ENCODE measurements at regions not wholly inside any gene's neighbourhood (a gene's known extent, or its start where the extent isn't known, plus 50 kb on each side); places are given as distances from the start of the nearest gene placed in this dataset.
"Not testable (repeated sequence)": the region's sequence is repeated elsewhere in the genome, so short reads cannot be mapped to it uniquely, and the experiment has no call there.

- 83% methylated on average over 44 of the region's 45 CpGs for WGBS (ENCODE audit: missing lambda C conversion rate)
- no peak overlapping the region for H3K4me3 ChIP-seq
- ChIA-PET CTCF (no interaction called here), POLR2A (no interaction called here)
- FAIRE-seq (no peak), ATAC-seq (no peak), DNase-seq (ENCODE audit: low read depth in 1 of 2, low spot score in 1 of 2) (no peak)
- H3K4me1 ChIP-seq, result no peaks in the 10 kb centered on the region
- H3K27ac ChIP-seq, result no peak overlapping the region
- H3K9me3 ChIP-seq, result no peaks in the 10 kb centered on the region
- TF ChIP-seq ESRRA (IDR thresholded peaks at IDR 0.05; ENCODE audit: borderline replicate concordance, low read length), result no peak
- TF ChIP-seq KDM1A (IDR thresholded peaks at IDR 0.05; ENCODE audit: low read depth), result no peak
- no peak for TF ChIP-seq PHF8 (IDR thresholded peaks at IDR 0.05; ENCODE audit: borderline replicate concordance, low read depth)
- no peak for TF ChIP-seq BCL3 (IDR thresholded peaks at IDR 0.05)
- no peak for TF ChIP-seq HOXA7 (CRISPR knock-in tag; IDR thresholded peaks at IDR 0.05)
- no peak for TF ChIP-seq MAX (IDR thresholded peaks at IDR 0.05)
- no peak for TF ChIP-seq RAD21 (conservative IDR thresholded peaks at IDR 0.05 in 1 of 2, IDR thresholded peaks at IDR 0.05 in 1 of 2)
- TF ChIP-seq FOSL2 (IDR thresholded peaks at IDR 0.05), result no peak
- TF ChIP-seq FOSL2 (CRISPR knock-in tag; IDR thresholded peaks at IDR 0.05), result no peak
- no peak for TF ChIP-seq HOXB13 (CRISPR knock-in tag; IDR thresholded peaks at IDR 0.05; ENCODE audit: low read depth)
- no peak for TF ChIP-seq RCOR1 (IDR thresholded peaks at IDR 0.05; ENCODE audit: low read depth, low read length)
- TF ChIP-seq CTCF (IDR thresholded peaks at IDR 0.05), result no peak
- no peak for TF ChIP-seq USF2 (IDR thresholded peaks at IDR 0.05)
- no peak for TF ChIP-seq HDAC2 (IDR thresholded peaks at IDR 0.05)
- no peak for TF ChIP-seq RARB (CRISPR knock-in tag; IDR thresholded peaks at IDR 0.05)
- no peak for TF ChIP-seq SREBF2 (IDR thresholded peaks at IDR 0.05)
- TF ChIP-seq JUN (IDR thresholded peaks at IDR 0.05), result no peak
- TF ChIP-seq ZC3H11A (IDR thresholded peaks at IDR 0.05), result no peak
- no peak for TF ChIP-seq REST (IDR thresholded peaks at IDR 0.05)
- no peak for TF ChIP-seq POLR2AphosphoS2 (conservative IDR thresholded peaks at IDR 0.05; ENCODE audit: low read length)
- TF ChIP-seq FOSB (CRISPR knock-in tag; IDR thresholded peaks at IDR 0.05), result no peak
- no peak overlapping the region for H3K4me2 ChIP-seq
These were observed 76.4 kb upstream of the CDC14C start for GRCh38 chr7:48847917-48848316.

GRCh38 chr7:48860447-48860846 lies 63.9 kb upstream of the CDC14C start:
- DNase-seq (ENCODE audit: low read depth in 1 of 2, low spot score in 1 of 2); POLR2A ChIA-PET; H3K9me3 ChIP-seq; ATAC-seq; H3K4me3 ChIP-seq; H3K27ac ChIP-seq; H3K4me1 ChIP-seq; H3K4me2 ChIP-seq; CTCF ChIA-PET: not testable (repeated sequence)
- peak; percentile 98 for FAIRE-seq

Measured in A549 (cell line).